ENCODE measurements at regions not wholly inside any gene's neighbourhood (a gene's known extent, or its start where the extent isn't known, plus 50 kb on each side); places are given as distances from the start of the nearest gene placed in this dataset.

DNA sequence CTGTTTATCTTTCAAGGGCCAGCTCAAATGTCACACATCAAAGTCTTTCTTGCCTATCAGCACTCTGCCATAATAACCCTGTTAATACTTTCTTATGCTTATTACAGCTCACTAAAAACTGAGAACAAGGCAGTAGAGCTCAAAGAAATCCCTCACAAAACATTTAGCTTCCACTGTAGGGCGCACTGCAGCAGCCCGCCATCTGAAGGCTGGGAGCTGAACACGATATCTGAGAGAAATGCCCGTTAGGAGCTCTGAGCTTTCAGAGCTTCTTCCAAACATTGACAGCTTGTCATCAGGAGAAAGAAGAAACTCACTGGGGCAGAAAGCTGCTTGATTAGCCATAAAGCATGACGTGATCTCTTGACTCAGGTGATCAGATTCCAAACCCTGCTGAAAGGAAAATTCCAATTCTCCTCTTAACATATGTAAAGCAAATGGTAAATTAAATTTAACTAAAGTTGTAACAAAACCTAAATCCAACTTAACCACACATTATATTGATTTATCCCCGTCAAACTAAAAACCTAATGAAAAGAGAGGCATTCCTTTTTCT, 175.7 kb downstream of the C12orf50 start:
- DNase-seq (ENCODE audit: low read depth): no peak

DNA sequence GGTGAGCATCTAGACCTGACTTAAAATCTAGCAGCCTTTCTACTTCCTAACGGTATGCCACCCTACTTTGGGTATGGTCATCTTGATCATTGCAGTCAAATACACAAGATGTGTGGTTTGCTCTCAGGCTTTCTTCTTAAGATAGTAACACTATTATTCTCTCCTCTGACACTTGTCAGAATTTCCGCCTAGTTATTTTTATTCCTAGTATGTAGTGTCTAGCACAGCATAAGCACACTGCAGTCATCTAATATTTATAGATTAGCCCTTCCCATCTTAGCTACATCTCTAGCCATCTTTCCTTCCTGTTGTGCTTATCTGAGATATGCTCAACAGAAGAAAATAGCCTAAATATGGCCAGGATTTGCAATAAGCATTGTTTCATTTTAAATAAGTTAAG, 180.1 kb downstream of the C12orf50 start:
- no peak for DNase-seq (ENCODE audit: low read depth)
- H3K27me3 ChIP-seq (ENCODE audit: control insufficient read depth, insufficient read depth, low read length): no peaks in the 10 kb centered on the region
- H3K4me3 ChIP-seq (ENCODE audit: low read depth, low read length): no peak overlapping the region
- no peaks in the 10 kb centered on the region for H3K36me3 ChIP-seq (ENCODE audit: control insufficient read depth, insufficient read depth, low read length)
- TF ChIP-seq, protein P1, sequence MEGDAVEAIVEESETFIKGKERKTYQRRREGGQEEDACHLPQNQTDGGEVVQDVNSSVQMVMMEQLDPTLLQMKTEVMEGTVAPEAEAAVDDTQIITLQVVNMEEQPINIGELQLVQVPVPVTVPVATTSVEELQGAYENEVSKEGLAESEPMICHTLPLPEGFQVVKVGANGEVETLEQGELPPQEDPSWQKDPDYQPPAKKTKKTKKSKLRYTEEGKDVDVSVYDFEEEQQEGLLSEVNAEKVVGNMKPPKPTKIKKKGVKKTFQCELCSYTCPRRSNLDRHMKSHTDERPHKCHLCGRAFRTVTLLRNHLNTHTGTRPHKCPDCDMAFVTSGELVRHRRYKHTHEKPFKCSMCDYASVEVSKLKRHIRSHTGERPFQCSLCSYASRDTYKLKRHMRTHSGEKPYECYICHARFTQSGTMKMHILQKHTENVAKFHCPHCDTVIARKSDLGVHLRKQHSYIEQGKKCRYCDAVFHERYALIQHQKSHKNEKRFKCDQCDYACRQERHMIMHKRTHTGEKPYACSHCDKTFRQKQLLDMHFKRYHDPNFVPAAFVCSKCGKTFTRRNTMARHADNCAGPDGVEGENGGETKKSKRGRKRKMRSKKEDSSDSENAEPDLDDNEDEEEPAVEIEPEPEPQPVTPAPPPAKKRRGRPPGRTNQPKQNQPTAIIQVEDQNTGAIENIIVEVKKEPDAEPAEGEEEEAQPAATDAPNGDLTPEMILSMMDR (IDR thresholded peaks at IDR 0.05; ENCODE audit: insufficient read depth, low read length, poor library complexity, severe bottlenecking): no peak

More for the DNA sequence above, 175.7 kb downstream of the C12orf50 start:
- no peak overlapping the region for H3K4me3 ChIP-seq (ENCODE audit: low read depth, low read length)
- no peaks in the 10 kb centered on the region for H3K27me3 ChIP-seq (ENCODE audit: control insufficient read depth, insufficient read depth, low read length)
- TF ChIP-seq, protein P1 (IDR thresholded peaks at IDR 0.05; ENCODE audit: insufficient read depth, low read length, poor library complexity, severe bottlenecking): no peak
- no peaks in the 10 kb centered on the region for H3K36me3 ChIP-seq (ENCODE audit: control insufficient read depth, insufficient read depth, low read length)

DNA sequence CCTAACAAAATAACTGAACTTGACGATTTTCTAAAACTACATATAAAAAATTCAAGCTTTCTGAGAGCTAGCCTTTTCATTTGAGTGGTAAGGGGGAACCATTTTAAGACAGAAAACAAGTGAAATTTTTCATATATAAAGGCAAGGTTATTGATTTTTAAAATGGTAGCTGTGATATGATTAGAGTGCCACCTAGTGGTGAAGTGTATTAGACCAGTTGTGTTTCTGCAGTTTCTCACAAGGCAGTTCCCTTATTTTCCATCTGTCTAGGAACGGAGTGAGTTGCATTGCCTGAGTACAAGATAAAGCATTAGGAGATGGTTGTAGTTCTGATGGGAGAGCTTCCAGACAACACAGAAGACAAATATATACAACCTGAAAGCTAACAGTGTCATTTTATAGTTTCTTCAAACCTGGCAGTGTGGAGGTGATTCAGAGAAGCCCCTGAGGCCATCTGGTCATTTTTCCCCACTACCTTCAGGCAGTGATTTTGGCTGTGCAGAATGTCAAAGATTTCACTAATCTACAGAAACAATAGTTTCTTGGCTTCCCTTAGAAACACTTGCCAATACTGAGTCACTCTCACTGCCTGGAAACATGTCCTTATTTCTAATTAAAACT, 180.8 kb downstream of the C12orf50 start:
- H3K27me3 ChIP-seq (ENCODE audit: control insufficient read depth, insufficient read depth, low read length): no peaks in the 10 kb centered on the region
- H3K36me3 ChIP-seq (ENCODE audit: control insufficient read depth, insufficient read depth, low read length): no peaks in the 10 kb centered on the region
- H3K4me3 ChIP-seq (ENCODE audit: low read depth, low read length): no peak overlapping the region
- peak; percentile 38 for DNase-seq (ENCODE audit: low read depth)
- TF ChIP-seq, protein P1 (IDR thresholded peaks at IDR 0.05; ENCODE audit: insufficient read depth, low read length, poor library complexity, severe bottlenecking): peak; percentile 69

DNA sequence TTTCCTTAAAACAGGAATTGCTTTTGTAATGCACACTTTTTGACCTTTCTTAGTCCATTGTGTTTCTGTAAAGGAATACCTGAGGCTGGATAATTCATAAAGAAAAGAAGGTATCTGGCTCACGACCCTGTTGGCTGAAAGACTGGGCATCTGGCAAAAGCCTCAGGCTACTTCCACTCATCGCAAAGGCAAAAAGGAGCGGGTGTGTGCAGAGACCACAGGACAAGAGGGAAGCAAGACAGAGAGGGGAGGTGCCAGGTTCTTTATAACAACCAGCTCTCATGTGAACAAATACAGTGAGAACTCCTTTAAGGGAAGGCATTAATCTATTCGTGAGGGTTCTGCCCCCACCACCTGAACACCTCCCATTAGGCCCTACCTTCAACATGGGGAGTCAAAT, 182.1 kb downstream of the C12orf50 start:
- Histone ChIP-seq H3K27me3 (ENCODE audit: control insufficient read depth, insufficient read depth, low read length) (no peaks in the 10 kb centered on the region), H3K4me3 (ENCODE audit: low read depth, low read length) (no peak overlapping the region), H3K36me3 (ENCODE audit: control insufficient read depth, insufficient read depth, low read length) (no peaks in the 10 kb centered on the region)
- no peak for DNase-seq (ENCODE audit: low read depth)
- TF ChIP-seq, protein P1 (IDR thresholded peaks at IDR 0.05; ENCODE audit: insufficient read depth, low read length, poor library complexity, severe bottlenecking): no peak

DNA sequence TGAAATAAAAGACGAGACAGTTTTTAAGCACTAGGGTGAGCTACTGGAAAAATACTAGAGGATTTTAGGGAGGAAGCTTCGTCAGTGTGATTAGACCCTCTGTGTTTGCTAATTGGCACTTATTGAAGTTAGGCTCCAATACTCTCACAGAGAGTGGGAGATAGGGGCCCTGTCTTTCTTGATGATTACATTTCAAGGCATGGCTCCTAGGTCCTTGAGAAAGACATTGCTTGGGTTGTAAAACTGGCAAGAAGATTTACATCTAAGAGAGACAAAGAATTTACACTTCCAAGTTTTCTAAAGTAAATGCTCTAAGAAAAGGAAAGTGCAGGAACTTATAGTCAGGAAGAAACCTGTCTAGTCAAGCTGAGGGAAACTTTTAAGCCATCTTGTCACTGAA, 183.2 kb downstream of the C12orf50 start:
- TF ChIP-seq, protein P1 (IDR thresholded peaks at IDR 0.05; ENCODE audit: insufficient read depth, low read length, poor library complexity, severe bottlenecking): no peak
- H3K27me3 ChIP-seq (ENCODE audit: control insufficient read depth, insufficient read depth, low read length): no peaks in the 10 kb centered on the region
- no peaks in the 10 kb centered on the region for H3K36me3 ChIP-seq (ENCODE audit: control insufficient read depth, insufficient read depth, low read length)
- no peak for DNase-seq (ENCODE audit: low read depth)
- no peak overlapping the region for H3K4me3 ChIP-seq (ENCODE audit: low read depth, low read length)

DNA sequence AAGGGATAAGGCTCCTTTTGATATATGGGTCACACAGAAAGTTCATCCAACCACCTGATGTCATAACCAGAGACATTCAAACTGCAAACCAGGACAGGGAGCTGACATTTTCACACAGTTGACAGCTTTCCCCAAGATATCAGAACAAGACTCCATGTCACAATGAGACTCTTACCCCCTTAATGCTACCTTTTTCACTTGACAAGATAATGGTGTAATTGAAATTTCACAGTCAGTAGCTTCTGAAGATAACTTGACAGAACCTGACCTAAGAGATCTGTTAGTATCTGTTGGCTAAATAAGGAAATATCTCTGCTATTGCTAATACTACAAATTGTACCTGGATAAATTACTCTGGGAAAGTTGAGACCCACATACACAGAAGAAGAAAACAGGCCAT, 187.3 kb downstream of the C12orf50 start:
- DNase-seq (ENCODE audit: low read depth): no peak
- Histone ChIP-seq H3K27me3 (ENCODE audit: control insufficient read depth, insufficient read depth, low read length) (no peaks in the 10 kb centered on the region), H3K4me3 (ENCODE audit: low read depth, low read length) (no peak overlapping the region), H3K36me3 (ENCODE audit: control insufficient read depth, insufficient read depth, low read length) (no peaks in the 10 kb centered on the region)
- TF ChIP-seq, protein P1 (IDR thresholded peaks at IDR 0.05; ENCODE audit: insufficient read depth, low read length, poor library complexity, severe bottlenecking): no peak
